ENCODE measurements at regions not wholly inside any gene's neighbourhood (a gene's known extent, or its start where the extent isn't known, plus 50 kb on each side); places are given as distances from the start of the nearest gene placed in this dataset.

DNA sequence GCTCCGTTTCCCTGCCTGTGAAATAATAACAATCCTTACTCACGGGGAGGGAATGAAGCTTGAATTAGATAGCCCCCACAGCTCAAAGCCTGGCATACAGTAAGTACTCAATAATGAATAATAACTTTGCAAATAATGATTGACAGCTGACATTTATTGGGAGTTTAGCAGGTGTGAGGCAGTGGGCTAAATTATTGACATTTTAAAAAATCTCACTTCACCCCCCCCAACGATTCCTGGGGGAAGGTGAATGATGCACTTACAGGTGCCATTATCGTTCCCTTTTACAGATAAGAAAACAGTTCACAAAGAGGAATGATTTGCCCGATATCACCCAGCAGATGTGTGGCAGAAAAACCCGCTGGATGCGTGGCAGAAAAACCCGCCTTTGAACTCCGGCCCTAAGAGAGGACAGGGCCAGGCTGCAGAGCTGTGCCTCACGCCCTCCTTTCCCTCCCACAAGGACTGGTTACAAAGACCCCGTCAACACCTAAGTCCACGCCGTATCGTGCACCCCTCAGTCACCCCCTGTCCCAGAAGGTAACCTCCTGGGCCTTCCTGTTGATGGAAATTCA lies 114.2 kb upstream of the PTPN1 start:
- DNase-seq (ENCODE audit: low read depth, low spot score) = no peak
- no peak overlapping the region for H3K4me3 ChIP-seq (ENCODE audit: low read depth, low read length)
- ChIA-PET CTCF (no interaction called here), POLR2A (no interaction called here)
- TF ChIP-seq CTCF (IDR thresholded peaks at IDR 0.05; ENCODE audit: insufficient read depth, low read length, missing control alignments) = no peak

DNA sequence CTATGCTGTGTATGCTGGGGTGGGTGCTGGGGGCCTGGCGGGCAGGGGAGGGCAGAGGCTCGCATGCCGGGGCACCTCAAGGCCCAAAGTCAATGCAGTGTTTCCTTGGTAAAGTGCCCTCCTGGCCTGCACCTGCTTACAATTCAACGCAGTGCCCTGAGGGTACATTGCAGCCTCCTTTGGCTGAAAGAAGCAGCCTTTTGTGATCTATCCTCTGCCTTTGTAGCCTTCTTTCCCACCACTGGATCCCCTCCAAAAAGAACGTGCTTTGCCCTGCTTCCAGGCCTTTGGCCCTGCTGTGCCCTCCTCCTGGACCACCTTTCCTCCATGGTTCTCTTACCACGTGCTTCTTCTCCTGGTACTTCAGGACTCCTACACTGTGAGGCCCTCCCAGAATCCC lies 113.6 kb upstream of the PTPN1 start:
- no peak for TF ChIP-seq CTCF (IDR thresholded peaks at IDR 0.05; ENCODE audit: insufficient read depth, low read length, missing control alignments)
- CTCF ChIA-PET = no interaction called here
- no peak overlapping the region for H3K4me3 ChIP-seq (ENCODE audit: low read depth, low read length)
- no peak for DNase-seq (ENCODE audit: low read depth, low spot score)
- POLR2A ChIA-PET = no interaction called here

DNA sequence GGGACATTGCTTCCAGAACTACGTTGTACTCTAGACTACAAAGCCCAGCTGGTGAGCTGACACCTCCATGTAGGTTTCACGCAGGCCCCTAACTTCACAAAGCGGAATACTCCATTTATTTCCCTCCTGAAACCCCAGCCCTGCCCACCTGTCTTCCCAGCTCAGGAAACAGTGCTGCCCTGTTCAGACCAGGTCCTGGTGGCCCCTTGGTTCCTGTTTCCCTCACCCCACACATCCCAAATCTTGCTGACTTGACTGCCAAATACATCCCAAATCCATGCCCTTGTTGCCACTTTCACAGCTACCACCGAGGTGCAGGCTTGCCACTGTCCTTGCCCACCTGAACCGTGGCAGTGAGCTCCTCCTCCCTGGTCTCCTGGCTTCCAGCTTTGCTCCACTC lies 113.1 kb upstream of the PTPN1 start:
- ChIA-PET CTCF (interaction anchor here (1.0 kb wide), 1 partner anchor 210 kb away, joined by 3 read pairs; no protein-coding TSS in a partner anchor), POLR2A (no interaction called here)
- H3K4me3 ChIP-seq (ENCODE audit: low read depth, low read length) = no peak overlapping the region
- no peak for DNase-seq (ENCODE audit: low read depth, low spot score)
- no peak for TF ChIP-seq CTCF (IDR thresholded peaks at IDR 0.05; ENCODE audit: insufficient read depth, low read length, missing control alignments)

DNA sequence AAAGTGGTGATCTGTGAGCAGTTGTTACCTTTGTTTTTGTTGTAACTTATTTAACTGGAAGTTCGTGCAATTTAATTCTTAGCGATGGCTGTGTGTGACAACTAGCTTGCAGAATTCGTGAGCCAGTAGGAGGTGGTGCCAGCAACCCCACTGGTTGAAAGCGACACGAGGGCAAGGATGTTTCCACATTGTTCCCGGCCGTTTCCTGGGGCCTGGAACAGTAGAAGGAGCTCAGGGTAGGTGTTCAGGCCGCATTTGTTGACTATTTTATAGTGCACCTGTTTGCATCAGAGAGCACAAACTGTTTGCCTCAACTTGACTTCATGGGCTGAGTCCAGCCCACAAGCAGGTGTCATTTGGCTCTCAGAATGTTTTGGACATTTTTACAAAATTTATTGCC lies 112.1 kb upstream of the PTPN1 start:
- H3K4me3 ChIP-seq (ENCODE audit: low read depth, low read length) = no peak overlapping the region
- DNase-seq (ENCODE audit: low read depth, low spot score) = no peak
- no peak for TF ChIP-seq CTCF (IDR thresholded peaks at IDR 0.05; ENCODE audit: insufficient read depth, low read length, missing control alignments)
- ChIA-PET CTCF (interaction anchor here (1.0 kb wide), 1 partner anchor 211 kb away, joined by 3 read pairs; no protein-coding TSS in a partner anchor), POLR2A (interaction anchor here (0.9 kb wide), 1 partner anchor 13 kb away, joined by 3 read pairs; no protein-coding TSS in a partner anchor)

- TF ChIP-seq CTCF (IDR thresholded peaks at IDR 0.05; ENCODE audit: insufficient read depth, low read length, missing control alignments) = no peak
- no peak overlapping the region for H3K4me3 ChIP-seq (ENCODE audit: low read depth, low read length)
- CTCF ChIA-PET = no interaction called here
- no peak for DNase-seq (ENCODE audit: low read depth, low spot score)
- POLR2A ChIA-PET = no interaction called here
Observed at GRCh38 chr20:50398471-50398820, 111.7 kb upstream of the PTPN1 start.

- no peak overlapping the region for H3K4me3 ChIP-seq (ENCODE audit: low read depth, low read length)
- CTCF ChIA-PET = no interaction called here
- TF ChIP-seq CTCF (IDR thresholded peaks at IDR 0.05; ENCODE audit: insufficient read depth, low read length, missing control alignments) = no peak
- no peak for DNase-seq (ENCODE audit: low read depth, low spot score)
- POLR2A ChIA-PET = no interaction called here
Observed at GRCh38 chr20:50398821-50399554, 111.2 kb upstream of the PTPN1 start.

All from AG04449 (cell line).